Hepatocyte (in vitro differentiated cells): ENCODE measurements at regions not wholly inside any gene's neighbourhood (a gene's known extent, or its start where the extent isn't known, plus 50 kb on each side); places are given as distances from the start of the nearest gene placed in this dataset.

Source experiments
- EZH2 ChIP-seq: fragments of 200-600 bp; sonication (generic); IDR thresholded peaks from 2 replicates; pipeline ENCODE4 v1.6.1; 2016; ENCODE audit warnings: antibody characterized with exemption, mild to moderate bottlenecking, borderline replicate concordance
- EZH2phosphoT487 ChIP-seq: fragments of 200-600 bp; sonication (generic); IDR thresholded peaks from one replicate; pipeline ENCODE4 v1.6.1; 2018; ENCODE audit warnings: antibody characterized with exemption, mild to moderate bottlenecking, low read depth, moderate library complexity; ENCODE audit not compliant: unreplicated experiment, severe bottlenecking
- TF ChIP-seq, protein P1 (sequence below): fragments of 200-600 bp; sonication (generic); IDR thresholded peaks from 2 replicates; pipeline ENCODE4 v1.5.1; 2016; ENCODE audit warnings: antibody characterized with exemption, mild to moderate bottlenecking; ENCODE audit not compliant: poor library complexity

DNA sequence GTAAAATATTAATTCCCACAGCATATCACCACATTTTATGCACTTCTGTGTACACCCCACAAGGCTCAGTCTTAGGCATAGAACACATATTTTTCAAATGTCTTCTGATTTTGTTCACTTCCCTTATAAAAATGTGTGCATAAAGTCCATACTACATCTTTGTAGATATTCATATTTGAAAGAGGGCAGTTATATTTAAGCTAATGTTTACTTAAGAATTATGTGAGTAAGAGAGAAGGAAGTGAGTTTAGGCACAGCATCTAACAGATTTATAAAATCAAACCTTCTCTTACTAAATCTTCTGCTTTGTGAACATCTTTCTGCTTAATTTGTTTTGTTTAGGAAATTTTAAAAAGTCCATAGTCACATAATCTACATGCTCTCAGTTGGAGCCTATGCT, 648.1 kb downstream of the FSCB start:
- TF ChIP-seq, protein P1, sequence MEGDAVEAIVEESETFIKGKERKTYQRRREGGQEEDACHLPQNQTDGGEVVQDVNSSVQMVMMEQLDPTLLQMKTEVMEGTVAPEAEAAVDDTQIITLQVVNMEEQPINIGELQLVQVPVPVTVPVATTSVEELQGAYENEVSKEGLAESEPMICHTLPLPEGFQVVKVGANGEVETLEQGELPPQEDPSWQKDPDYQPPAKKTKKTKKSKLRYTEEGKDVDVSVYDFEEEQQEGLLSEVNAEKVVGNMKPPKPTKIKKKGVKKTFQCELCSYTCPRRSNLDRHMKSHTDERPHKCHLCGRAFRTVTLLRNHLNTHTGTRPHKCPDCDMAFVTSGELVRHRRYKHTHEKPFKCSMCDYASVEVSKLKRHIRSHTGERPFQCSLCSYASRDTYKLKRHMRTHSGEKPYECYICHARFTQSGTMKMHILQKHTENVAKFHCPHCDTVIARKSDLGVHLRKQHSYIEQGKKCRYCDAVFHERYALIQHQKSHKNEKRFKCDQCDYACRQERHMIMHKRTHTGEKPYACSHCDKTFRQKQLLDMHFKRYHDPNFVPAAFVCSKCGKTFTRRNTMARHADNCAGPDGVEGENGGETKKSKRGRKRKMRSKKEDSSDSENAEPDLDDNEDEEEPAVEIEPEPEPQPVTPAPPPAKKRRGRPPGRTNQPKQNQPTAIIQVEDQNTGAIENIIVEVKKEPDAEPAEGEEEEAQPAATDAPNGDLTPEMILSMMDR = no peak
- TF ChIP-seq EZH2phosphoT487 (no peak), EZH2 (no peak)
